Stomach (tissue), 8 donors: ENCODE measurements at regions not wholly inside any gene's neighbourhood (a gene's known extent, or its start where the extent isn't known, plus 50 kb on each side); places are given as distances from the start of the nearest gene placed in this dataset.
A peak's percentile ranks its signal among the peaks of the same experiment; 100 is the strongest.

Experiments used
- DNase-seq, 2 donors: peaks; one replicate each; pipeline versions ENCODE4 v3.0.0 to v3.0.0-alpha.2; 2013 to 2019
- H3K27ac ChIP-seq, 5 donors: fragments of 200-600 bp in 4 of 5; sonication (generic) in 4 of 5; one replicate each; pipeline ENCODE4 v1.5.1; 2013 to 2019; ENCODE audit warnings: mild to moderate bottlenecking in 1 of 5, moderate library complexity in 1 of 5
- H3K27me3 ChIP-seq, 3 donors: fragments of 200-600 bp; sonication (generic); one replicate each; pipeline ENCODE4 v1.5.1; 2017 to 2019; ENCODE audit warnings: mixed run types in 1 of 3
- H3K36me3 ChIP-seq, 4 donors: fragments of 200-600 bp; sonication (generic); 1 replicate in 3 of 4; 2 replicates in 1 of 4; pipeline ENCODE4 v1.5.1; 2016 to 2019
- H3K4me1 ChIP-seq, 4 donors: fragments of 200-600 bp; sonication (generic); one replicate each; pipeline ENCODE4 v1.5.1; 2016 to 2019
- H3K4me3 ChIP-seq, 4 donors: fragments of 200-600 bp; sonication (generic) in 3 of 4; one replicate each; pipeline ENCODE4 v1.5.1; 2016 to 2019; ENCODE audit warnings: mild to moderate bottlenecking in 1 of 4
- H3K9me3 ChIP-seq, 4 donors: fragments of 200-600 bp; sonication (generic); one replicate each; pipeline ENCODE4 v1.5.1; 2016 to 2019
- CTCF ChIP-seq, 7 experiments: fragments of 450-650 bp in 4 of 7; fragments of 200-600 bp in 3 of 7; sonication (generic) in 3 of 7; IDR thresholded peaks; one replicate each; pipeline ENCODE4 v1.5.1; 2016 to 2019; ENCODE audit warnings: antibody characterized with exemption in 7 of 7, control low read depth in 2 of 7, mild to moderate bottlenecking in 1 of 7
- EP300 ChIP-seq: sonication (generic); formaldehyde crosslinking; IDR thresholded peaks from one replicate; pipeline ENCODE4 v1.6.1; 2017; ENCODE audit warnings: antibody characterized with exemption
- POLR2A ChIP-seq, 4 donors: fragments of 450-650 bp; IDR thresholded peaks; one replicate each; pipeline ENCODE4 v1.6.1; 2016; ENCODE audit warnings: antibody characterized with exemption in 4 of 4, control low read depth in 2 of 4, mild to moderate bottlenecking in 1 of 4, moderate library complexity in 1 of 4
- POLR2AphosphoS5 ChIP-seq, 3 donors: sonication (generic); formaldehyde crosslinking; IDR thresholded peaks; one replicate each; pipeline ENCODE4 v1.6.1; 2016; ENCODE audit warnings: antibody characterized with exemption in 3 of 3
- WGBS, 5 donors: extraction: QIAGEN DNeasy Blood & Tissue Kit in 3 of 5; methylation state at CpG; one replicate each; pipeline versions ENCODE4 v1.1.5 to v1.1.7; 2013 to 2018; 5-methylcytosine and 5-hydroxymethylcytosine counted together
- intact Hi-C: fragments of 100-400 bp; cut with DNase I; formaldehyde crosslinking; loops from one replicate; pipeline ENCODE4 v1.15.1; 2023; ENCODE audit warnings: low total_unique reads
- donor health status: healthy with polysubstance abuse.
- donor health status: Bipolar disorder and iron deficiency.
- donor health status: healthy.

- WGBS, 5 donors: 82 to 88% (median 84%) methylated on average over 3 of the region's 3 CpGs
- intact Hi-C loops: no loop called here
- Histone ChIP-seq H3K36me3 (no peaks in the 10 kb centered on the region), H3K4me1 (no peaks in the 10 kb centered on the region), H3K9me3 (peaks cover 0 to 4% (median 0%) of the 10 kb centered on the region in 4 donors), H3K27me3 (no peaks in the 10 kb centered on the region), H3K27ac (no peak overlapping the region), H3K4me3 (no peak overlapping the region)
- TF ChIP-seq POLR2A (IDR thresholded peaks at IDR 0.05) (no peak), EP300 (no peak), CTCF (IDR thresholded peaks at IDR 0.05) (no peak), POLR2AphosphoS5 (IDR thresholded peaks at IDR 0.05) (no peak)
- DNase-seq: no peak
These were observed 143.9 kb upstream of the CDH20 start for GRCh38 chr18:61189376-61189775.

- 74 to 79% (median 76%) methylated on average over 4 of the region's 4 CpGs for WGBS, 5 donors
- H3K4me3 ChIP-seq: no peak overlapping the region
- H3K36me3 ChIP-seq: no peaks in the 10 kb centered on the region
- intact Hi-C loops: no loop called here
- no peak for DNase-seq
- no peaks in the 10 kb centered on the region for H3K27me3 ChIP-seq
- TF ChIP-seq POLR2AphosphoS5 (IDR thresholded peaks at IDR 0.05) (no peak), CTCF (IDR thresholded peaks at IDR 0.05) (no peak), POLR2A (IDR thresholded peaks at IDR 0.05) (no peak), EP300 (no peak)
- H3K27ac ChIP-seq: no peak overlapping the region
- H3K4me1 ChIP-seq: no peaks in the 10 kb centered on the region
- peaks cover 0 to 4% (median 0%) of the 10 kb centered on the region in 4 donors for H3K9me3 ChIP-seq
These were observed 138.5 kb upstream of the CDH20 start for GRCh38 chr18:61194726-61195125.

- WGBS, 5 donors: 71 to 82% (median 77%) methylated on average over 4 of the region's 4 CpGs
- no peaks in the 10 kb centered on the region for H3K4me1 ChIP-seq
- H3K27me3 ChIP-seq: no peaks in the 10 kb centered on the region
- H3K9me3 ChIP-seq: peaks cover 0 to 4% (median 0%) of the 10 kb centered on the region in 4 donors
- no peak for TF ChIP-seq POLR2AphosphoS5 (IDR thresholded peaks at IDR 0.05)
- no peak for TF ChIP-seq POLR2A (IDR thresholded peaks at IDR 0.05)
- intact Hi-C loops: no loop called here
- no peak overlapping the region for H3K27ac ChIP-seq
- no peak for DNase-seq
- no peak overlapping the region for H3K4me3 ChIP-seq
- H3K36me3 ChIP-seq: no peaks in the 10 kb centered on the region
These were observed 136.5 kb upstream of the CDH20 start for GRCh38 chr18:61196750-61197149.

GRCh38 chr18:61198486-61198885, 134.7 kb upstream of the CDH20 start:
- no peak overlapping the region for H3K4me3 ChIP-seq
- H3K9me3 ChIP-seq: no peaks in the 10 kb centered on the region
- no peaks in the 10 kb centered on the region for H3K36me3 ChIP-seq
- TF ChIP-seq EP300: no peak
- TF ChIP-seq POLR2A (IDR thresholded peaks at IDR 0.05): no peak
- no peak for TF ChIP-seq POLR2AphosphoS5 (IDR thresholded peaks at IDR 0.05)
- TF ChIP-seq CTCF (IDR thresholded peaks at IDR 0.05): no peak
- H3K4me1 ChIP-seq: no peaks in the 10 kb centered on the region
- H3K27ac ChIP-seq: no peak overlapping the region
- H3K27me3 ChIP-seq: no peaks in the 10 kb centered on the region
- no peak for DNase-seq
- intact Hi-C loops: no loop called here

GRCh38 chr18:61199171-61199848, 133.9 kb upstream of the CDH20 start:
- WGBS, 5 donors: 48 to 58% (median 56%) methylated on average over 3 of the region's 3 CpGs
- DNase-seq: peak in 1 of 2 donors; percentile 4
- Histone ChIP-seq H3K27ac (no peak overlapping the region), H3K4me1 (no peaks in the 10 kb centered on the region), H3K27me3 (no peaks in the 10 kb centered on the region), H3K9me3 (no peaks in the 10 kb centered on the region), H3K4me3 (no peak overlapping the region), H3K36me3 (no peaks in the 10 kb centered on the region)
- TF ChIP-seq POLR2A (IDR thresholded peaks at IDR 0.05) (no peak), CTCF (IDR thresholded peaks at IDR 0.05) (no peak), EP300 (no peak), POLR2AphosphoS5 (IDR thresholded peaks at IDR 0.05) (no peak)
- intact Hi-C loops: no loop called here
